GM10248 (cell line): ENCODE measurements at regions not wholly inside any gene's neighbourhood (a gene's known extent, or its start where the extent isn't known, plus 50 kb on each side); places are given as distances from the start of the nearest gene placed in this dataset.

Experiments used
- CTCF ChIA-PET: fragments of 300-600 bp; sonication (Branson Sonifier 250); formaldehyde crosslinking; extraction: SDS; loops from one replicate; lab custom pipeline; 2021; ENCODE audit warnings: antibody characterized with exemption; lab: Yijun Ruan, JAX
- POLR2A ChIA-PET: fragments of 350-650 bp; sonication (Branson Sonifier 250); formaldehyde crosslinking; extraction: SDS; loops from one replicate; lab custom pipeline; 2020; ENCODE audit warnings: antibody characterized with exemption; lab: Yijun Ruan, JAX
- DNase-seq: peaks from one replicate; pipeline ENCODE4 v3.0.0; 2012; ENCODE audit errors: extremely low spot score
- TF ChIP-seq, protein P1 (sequence below): IDR thresholded peaks from 2 replicates; pipeline ENCODE4 v1.5.1; 2012; ENCODE audit warnings: mild to moderate bottlenecking, low read depth; ENCODE audit errors: extremely low read depth, missing control alignments, control extremely low read depth

DNA sequence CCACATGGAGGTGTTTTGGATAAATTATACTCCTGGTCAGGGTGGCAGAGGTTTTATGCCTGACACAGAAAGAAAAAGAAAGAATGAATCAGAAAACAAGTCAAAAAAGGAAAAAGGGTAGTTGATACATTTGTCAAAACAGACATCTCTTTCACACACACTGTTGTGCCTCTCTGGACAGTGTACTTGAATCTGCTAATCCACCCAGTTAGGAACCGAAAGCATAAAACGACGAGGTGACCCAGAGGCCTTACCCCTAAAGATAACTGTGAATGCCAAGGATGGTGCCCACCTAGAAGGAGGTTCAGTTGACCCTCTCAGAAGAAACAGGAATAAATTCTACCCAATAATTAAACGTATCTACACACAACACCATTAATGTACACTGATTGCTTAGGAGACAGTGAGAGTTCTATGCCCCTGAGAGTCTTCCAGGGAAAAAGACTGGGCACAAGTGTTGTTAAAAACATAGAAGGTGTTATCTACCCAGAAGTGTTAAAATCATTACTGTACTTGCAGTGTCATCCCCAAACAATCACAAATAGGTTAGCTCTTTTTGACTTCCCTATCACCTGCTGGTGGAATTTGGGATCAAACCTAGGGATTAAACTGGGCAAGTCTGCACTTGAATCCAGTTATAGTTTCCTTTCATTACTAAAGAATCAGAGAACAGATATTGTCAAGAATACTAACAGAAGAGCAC is 123.2 kb upstream of the DNAJC10 start:
- ChIA-PET CTCF (interaction anchor here (0.9 kb wide), 1 partner anchor 10 kb away, joined by 3 read pairs; no protein-coding TSS in a partner anchor), POLR2A (no interaction called here)
- no peak for DNase-seq
- TF ChIP-seq, protein P1, sequence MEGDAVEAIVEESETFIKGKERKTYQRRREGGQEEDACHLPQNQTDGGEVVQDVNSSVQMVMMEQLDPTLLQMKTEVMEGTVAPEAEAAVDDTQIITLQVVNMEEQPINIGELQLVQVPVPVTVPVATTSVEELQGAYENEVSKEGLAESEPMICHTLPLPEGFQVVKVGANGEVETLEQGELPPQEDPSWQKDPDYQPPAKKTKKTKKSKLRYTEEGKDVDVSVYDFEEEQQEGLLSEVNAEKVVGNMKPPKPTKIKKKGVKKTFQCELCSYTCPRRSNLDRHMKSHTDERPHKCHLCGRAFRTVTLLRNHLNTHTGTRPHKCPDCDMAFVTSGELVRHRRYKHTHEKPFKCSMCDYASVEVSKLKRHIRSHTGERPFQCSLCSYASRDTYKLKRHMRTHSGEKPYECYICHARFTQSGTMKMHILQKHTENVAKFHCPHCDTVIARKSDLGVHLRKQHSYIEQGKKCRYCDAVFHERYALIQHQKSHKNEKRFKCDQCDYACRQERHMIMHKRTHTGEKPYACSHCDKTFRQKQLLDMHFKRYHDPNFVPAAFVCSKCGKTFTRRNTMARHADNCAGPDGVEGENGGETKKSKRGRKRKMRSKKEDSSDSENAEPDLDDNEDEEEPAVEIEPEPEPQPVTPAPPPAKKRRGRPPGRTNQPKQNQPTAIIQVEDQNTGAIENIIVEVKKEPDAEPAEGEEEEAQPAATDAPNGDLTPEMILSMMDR, result no peak

DNA sequence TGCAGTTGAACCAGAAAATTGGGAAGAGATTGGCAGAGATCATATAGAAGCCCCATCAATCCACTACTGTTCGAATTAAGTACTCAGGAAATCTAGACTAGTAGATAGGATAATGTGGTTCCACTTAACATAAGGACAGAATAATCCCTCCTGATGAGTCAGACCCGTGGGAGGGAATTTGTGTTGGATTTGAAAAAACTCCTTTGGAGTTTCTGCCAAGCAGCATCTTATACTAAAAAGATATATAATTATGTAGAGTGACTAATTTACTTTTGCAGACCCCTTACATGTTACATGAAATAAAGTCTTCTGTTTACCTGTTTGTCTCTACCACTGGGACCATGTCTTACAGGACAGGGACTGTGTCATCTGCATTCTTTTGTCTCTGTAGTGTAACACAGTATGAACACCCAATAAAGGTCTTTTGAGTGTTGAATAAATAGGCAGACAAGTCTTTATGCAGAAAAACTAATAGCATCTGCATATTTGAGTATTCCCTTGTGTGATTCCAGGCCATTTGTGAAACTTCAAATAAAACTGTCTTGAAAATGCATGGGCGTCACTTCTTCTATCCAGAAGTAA is 122.6 kb upstream of the DNAJC10 start:
- TF ChIP-seq, protein P1, result no peak
- no peak for DNase-seq
- ChIA-PET POLR2A (no interaction called here), CTCF (no interaction called here)

DNA sequence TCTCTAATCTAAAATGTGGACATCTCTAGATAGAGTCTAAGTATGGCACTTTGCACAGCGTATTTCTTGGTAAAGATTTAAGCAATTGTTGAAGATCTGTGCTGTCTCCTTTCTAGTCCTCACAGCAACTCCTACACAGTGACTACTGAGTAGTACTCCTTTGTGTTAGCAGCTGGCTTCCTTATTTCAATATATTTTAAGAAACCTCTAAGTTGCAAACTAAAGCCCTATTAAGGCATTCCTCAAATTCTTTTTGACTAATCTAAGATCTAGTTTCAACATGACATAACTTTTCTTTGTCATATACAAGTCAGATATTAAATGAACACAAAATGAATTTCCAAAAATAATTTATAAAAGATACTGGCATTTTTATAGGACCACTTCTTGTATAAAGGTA is 121.8 kb upstream of the DNAJC10 start:
- TF ChIP-seq, protein P1, result no peak
- no peak for DNase-seq
- POLR2A ChIA-PET, result no interaction called here
- CTCF ChIA-PET, result no interaction called here

DNA sequence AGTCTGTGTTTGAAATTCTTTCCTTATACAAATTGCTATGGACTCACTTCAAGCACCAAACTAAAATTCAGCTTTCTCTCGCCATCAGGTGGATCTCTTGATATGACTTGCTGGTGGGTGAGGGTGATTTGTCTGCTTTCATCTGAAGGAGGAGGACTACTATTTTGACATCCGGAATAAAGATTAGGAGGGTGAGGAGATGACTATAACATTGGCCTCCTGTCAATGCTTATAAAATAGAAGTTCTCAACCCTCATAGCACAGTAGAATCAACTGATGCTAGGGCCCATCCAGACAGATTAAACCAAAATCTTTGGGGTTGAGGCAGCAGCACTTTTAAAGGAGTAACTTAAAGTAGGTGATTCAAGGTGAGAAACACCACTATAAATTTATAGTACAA is 120.4 kb upstream of the DNAJC10 start:
- no peak for DNase-seq
- TF ChIP-seq, protein P1, result no peak
- ChIA-PET POLR2A (no interaction called here), CTCF (interaction anchor here (0.6 to 1.5 kb wide), 2 partner anchors 11 to 120 kb away, joined by 3 read pairs; no protein-coding TSS in a partner anchor)

DNA sequence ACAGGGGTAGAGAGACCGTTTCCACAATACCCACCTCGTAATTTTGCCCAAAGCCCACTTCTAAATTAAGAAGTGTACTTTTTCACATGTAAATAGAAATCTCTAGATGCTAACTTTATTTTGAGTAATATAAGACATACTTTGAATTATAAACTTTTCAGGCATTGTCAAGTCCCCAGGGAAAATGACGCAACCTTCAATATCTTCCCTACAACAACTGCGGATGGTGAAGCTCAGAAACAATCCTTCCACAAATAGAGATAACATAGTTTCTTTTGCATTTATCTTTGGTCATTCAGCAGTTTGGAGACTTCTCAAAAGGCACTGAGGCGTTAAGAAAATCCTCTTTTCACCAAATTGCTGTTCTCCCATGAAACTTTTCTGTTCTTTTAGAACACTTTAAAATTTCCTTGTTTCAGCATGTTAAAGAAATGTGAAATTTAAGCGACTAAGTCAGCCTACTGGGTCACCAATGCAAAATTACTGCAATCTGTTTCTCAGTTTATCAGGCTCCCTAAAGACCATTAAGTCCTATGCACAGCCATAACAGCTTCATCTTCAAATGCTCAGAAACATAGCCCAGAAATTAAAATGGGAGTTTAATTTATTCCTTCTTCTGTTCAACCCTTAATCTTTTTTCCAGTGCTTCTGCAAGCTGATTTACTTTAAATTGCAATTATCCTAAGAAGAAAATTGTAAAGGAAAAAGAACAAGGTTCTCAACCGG is 118.3 kb upstream of the DNAJC10 start:
- ChIA-PET POLR2A (no interaction called here), CTCF (interaction anchor here (1.3 to 2.5 kb wide), 2 partner anchors 13 to 19 kb away, joined by 3 to 9 read pairs; no protein-coding TSS in a partner anchor)
- no peak for DNase-seq
- TF ChIP-seq, protein P1, result no peak

DNA sequence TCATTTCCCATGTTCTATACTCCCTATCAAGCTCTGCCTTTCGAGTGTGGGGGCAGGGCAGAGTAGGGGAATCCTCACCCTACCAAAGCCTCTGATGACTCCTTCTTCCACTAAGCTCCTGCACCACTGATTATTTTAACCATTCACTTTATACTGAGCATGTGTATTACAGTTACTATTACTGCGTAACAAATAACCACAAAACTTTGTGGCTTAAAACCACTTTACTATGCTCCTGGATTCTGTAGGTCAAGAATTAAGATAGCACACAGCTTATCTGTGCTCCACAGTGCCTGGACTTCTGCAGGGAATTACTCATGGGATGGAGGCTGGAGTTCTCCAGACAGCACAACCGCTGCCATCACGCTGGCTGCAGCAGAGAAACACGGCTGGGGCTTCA is 117.4 kb upstream of the DNAJC10 start:
- POLR2A ChIA-PET, result no interaction called here
- TF ChIP-seq, protein P1, result no peak
- no peak for DNase-seq
- CTCF ChIA-PET, result interaction anchor here (1.2 to 2.5 kb wide), 2 partner anchors 12 kb away, joined by 3 to 9 read pairs; no protein-coding TSS in a partner anchor
